Activated T-helper 1 cell treated with anti-CD3 and anti-CD28 coated beads, Interleukin-12 subunit alpha, Interleukin-12 subunit beta, Interleukin-2, Interleukin-4 antibody, amounts not matched to agents 30 ng/mL and 10 ng/mL and 1 ng/mL, durations not matched to agents 14 hours and 24 hours and 36 hours (primary cell): ENCODE measurements at regions not wholly inside any gene's neighbourhood (a gene's known extent, or its start where the extent isn't known, plus 50 kb on each side); places are given as distances from the start of the nearest gene placed in this dataset.

ENCODE experiments used
- DNase-seq: peaks from one replicate; pipeline ENCODE4 v3.0.0; 2021; ENCODE audit warnings: low spot score
- H3K27ac Mint-ChIP-seq: one replicate; pipeline ENCODE4 v1.8.0; 2021; ENCODE audit warnings: mild to moderate bottlenecking, mixed read lengths
- H3K27me3 Mint-ChIP-seq: one replicate; pipeline ENCODE4 v1.8.0; 2022; ENCODE audit warnings: mild to moderate bottlenecking, moderate library complexity, mixed read lengths; ENCODE audit not compliant: insufficient read depth
- H3K36me3 Mint-ChIP-seq: one replicate; pipeline ENCODE4 v1.8.0; 2021; ENCODE audit warnings: low read depth, mixed read lengths
- H3K4me1 Mint-ChIP-seq: one replicate; pipeline ENCODE4 v1.8.0; 2021; ENCODE audit warnings: low read depth, mixed read lengths
- H3K4me3 Mint-ChIP-seq: one replicate; pipeline ENCODE4 v1.8.0; 2021; ENCODE audit warnings: mild to moderate bottlenecking, moderate library complexity, mixed read lengths
- H3K9me3 Mint-ChIP-seq: one replicate; pipeline ENCODE4 v1.8.0; 2021; ENCODE audit warnings: mixed read lengths
- intact Hi-C: fragments of 100-400 bp; cut with micrococcal nuclease; formaldehyde crosslinking; loops from one replicate; pipeline ENCODE4 v1.15.1; 2024

DNA sequence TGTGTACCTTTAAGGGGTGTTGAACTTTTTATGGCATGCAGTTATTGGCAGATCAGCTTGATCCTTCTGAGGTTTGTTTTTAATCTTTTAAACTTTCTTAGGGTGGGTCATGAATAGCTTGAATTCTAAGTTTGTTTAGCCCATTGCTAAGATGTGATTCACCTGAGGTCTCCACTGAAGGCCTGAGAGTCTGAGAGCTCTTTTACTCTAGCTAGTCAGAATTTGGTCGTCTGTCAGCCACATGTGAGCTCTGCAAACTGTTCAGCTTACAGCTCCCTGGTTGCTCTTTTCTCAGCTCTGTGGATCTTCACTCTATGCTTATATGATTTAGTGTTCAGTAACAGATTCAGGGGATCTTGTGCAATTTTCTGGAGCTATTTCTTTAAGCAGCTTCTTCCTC lies 161.3 kb downstream of the ABHD5 start:
- Mint-ChIP-seq H3K4me1 (no peaks in the 10 kb centered on the region), H3K27ac (no peak overlapping the region), H3K36me3 (no peaks in the 10 kb centered on the region), H3K4me3 (no peak overlapping the region), H3K9me3 (no peaks in the 10 kb centered on the region), H3K27me3 (peaks cover 5% of the 10 kb centered on the region)
- no peak for DNase-seq
- intact Hi-C loops: no loop called here

- DNase-seq: no peak
- intact Hi-C loops: no loop called here
- no peaks in the 10 kb centered on the region for H3K9me3 Mint-ChIP-seq
- peaks cover 11% of the 10 kb centered on the region for H3K27me3 Mint-ChIP-seq
- H3K27ac Mint-ChIP-seq: no peak overlapping the region
- no peaks in the 10 kb centered on the region for H3K4me1 Mint-ChIP-seq
- no peak overlapping the region for H3K4me3 Mint-ChIP-seq
- H3K36me3 Mint-ChIP-seq: no peaks in the 10 kb centered on the region
These were observed 163.5 kb downstream of the ABHD5 start for GRCh38 chr3:43854283-43854682.

DNA sequence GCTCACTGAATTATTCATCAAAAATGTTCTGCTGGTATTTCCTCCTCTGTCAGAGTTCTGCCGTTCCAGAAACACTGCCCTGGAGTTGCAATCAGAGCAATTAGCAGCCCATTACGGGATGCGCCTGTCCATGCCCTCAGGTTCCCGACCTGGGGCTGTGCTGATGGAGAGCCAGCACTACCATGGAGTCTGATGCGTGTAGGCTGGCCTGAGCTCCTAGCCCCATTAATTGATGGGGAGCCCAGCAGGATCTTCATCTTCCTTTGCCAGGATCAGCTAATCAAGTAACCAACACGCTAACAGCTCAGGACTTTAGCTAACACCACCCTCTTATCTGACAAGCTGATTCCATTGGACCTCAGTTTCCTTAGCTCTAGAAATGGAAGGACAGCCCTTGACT lies 164.2 kb downstream of the ABHD5 start:
- DNase-seq: no peak
- peaks cover 13% of the 10 kb centered on the region for H3K27me3 Mint-ChIP-seq
- H3K36me3 Mint-ChIP-seq: no peaks in the 10 kb centered on the region
- intact Hi-C loops: loop anchor here (1.0 kb wide), 1 partner anchor 343 kb away; no protein-coding TSS in a partner anchor
- H3K9me3 Mint-ChIP-seq: no peaks in the 10 kb centered on the region
- no peaks in the 10 kb centered on the region for H3K4me1 Mint-ChIP-seq
- no peak overlapping the region for H3K4me3 Mint-ChIP-seq
- no peak overlapping the region for H3K27ac Mint-ChIP-seq

DNA sequence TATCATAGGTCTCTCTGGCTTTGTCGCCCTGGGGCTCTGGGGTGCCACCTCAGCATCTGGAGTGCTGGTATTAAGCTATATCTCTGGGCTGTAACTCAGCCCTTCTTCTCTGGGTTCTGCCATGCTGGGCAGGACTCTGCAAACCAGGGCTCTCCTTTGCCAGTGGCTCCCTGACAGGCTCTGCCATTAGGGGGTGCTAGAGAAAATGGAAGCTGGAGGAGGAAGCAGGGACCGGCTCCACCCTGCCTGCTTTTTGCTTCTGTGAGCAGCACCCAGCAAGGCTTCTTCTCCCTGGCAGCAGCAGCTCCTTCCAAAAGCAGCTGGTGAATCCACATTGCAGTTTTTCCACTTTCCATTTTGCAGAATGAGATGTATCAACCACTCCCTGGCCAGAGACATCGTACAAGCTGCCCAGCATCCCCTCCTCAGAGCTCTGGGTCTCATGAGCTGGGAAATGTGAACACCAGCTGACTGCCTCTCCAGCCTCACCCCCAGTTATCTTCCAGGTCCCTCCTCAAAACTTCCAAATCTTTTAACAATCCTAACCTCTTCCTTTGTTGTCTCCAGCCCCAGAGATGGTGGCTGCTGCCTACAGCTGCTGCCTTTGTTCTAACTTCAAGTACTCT lies 165.0 kb downstream of the ABHD5 start:
- Mint-ChIP-seq H3K9me3 (no peaks in the 10 kb centered on the region), H3K4me3 (no peak overlapping the region), H3K36me3 (no peaks in the 10 kb centered on the region), H3K4me1 (no peaks in the 10 kb centered on the region), H3K27ac (no peak overlapping the region), H3K27me3 (peaks cover 15% of the 10 kb centered on the region)
- intact Hi-C loops: loop anchor here (1.0 kb wide), 1 partner anchor 343 kb away; no protein-coding TSS in a partner anchor
- DNase-seq: peak; percentile 25

DNA sequence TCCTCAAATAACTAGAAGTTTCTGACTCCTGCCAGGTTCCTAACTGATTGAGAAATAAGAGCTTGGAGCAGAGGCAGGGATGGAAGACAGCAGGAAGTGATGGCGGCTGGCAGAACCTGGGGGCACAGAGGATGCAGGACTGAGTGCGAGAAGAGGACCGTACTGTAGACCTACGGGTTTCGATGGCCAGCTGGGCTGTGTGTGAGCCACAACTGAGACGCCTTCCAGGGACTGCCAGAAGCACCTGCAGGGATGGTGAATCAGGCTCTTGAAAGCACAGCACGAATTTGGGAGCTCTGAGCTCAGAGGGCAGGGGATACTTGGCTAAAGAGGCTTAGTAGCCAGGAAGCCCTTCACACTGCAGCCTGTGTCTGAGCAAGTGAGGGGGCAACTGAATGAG lies 165.6 kb downstream of the ABHD5 start:
- no peaks in the 10 kb centered on the region for H3K36me3 Mint-ChIP-seq
- H3K4me1 Mint-ChIP-seq: no peaks in the 10 kb centered on the region
- no peak overlapping the region for H3K4me3 Mint-ChIP-seq
- no peaks in the 10 kb centered on the region for H3K9me3 Mint-ChIP-seq
- H3K27ac Mint-ChIP-seq: no peak overlapping the region
- intact Hi-C loops: no loop called here
- no peak for DNase-seq
- peaks cover 16% of the 10 kb centered on the region for H3K27me3 Mint-ChIP-seq

DNA sequence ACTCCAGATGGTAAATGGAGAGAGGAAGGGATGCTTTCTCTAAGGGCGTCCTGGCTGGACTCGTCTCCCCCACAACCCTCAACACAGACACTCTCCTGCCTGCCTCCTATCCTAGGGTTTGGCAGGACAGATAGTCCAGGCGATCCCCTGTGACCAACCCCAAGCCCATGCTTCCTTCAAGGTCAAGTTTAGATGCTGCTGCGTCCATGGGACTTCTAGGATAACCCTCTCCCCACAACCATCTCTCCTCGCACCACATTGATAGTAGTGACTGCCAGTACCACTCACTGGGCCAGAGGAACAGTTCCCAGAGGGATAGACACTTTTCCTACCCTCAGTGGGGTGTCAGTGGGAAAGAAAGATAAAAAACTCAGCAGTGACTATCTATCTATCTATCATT lies 166.0 kb downstream of the ABHD5 start:
- H3K27me3 Mint-ChIP-seq: peaks cover 16% of the 10 kb centered on the region
- no peaks in the 10 kb centered on the region for H3K9me3 Mint-ChIP-seq
- no peaks in the 10 kb centered on the region for H3K4me1 Mint-ChIP-seq
- intact Hi-C loops: no loop called here
- DNase-seq: no peak
- no peak overlapping the region for H3K4me3 Mint-ChIP-seq
- no peaks in the 10 kb centered on the region for H3K36me3 Mint-ChIP-seq
- no peak overlapping the region for H3K27ac Mint-ChIP-seq

- Mint-ChIP-seq H3K27ac (no peak overlapping the region), H3K4me3 (no peak overlapping the region), H3K9me3 (no peaks in the 10 kb centered on the region), H3K27me3 (peaks cover 16% of the 10 kb centered on the region), H3K4me1 (no peaks in the 10 kb centered on the region), H3K36me3 (no peaks in the 10 kb centered on the region)
- intact Hi-C loops: no loop called here
- no peak for DNase-seq
These were observed 166.9 kb downstream of the ABHD5 start for GRCh38 chr3:43857361-43858293.

- intact Hi-C loops: no loop called here
- Mint-ChIP-seq H3K27ac (no peak overlapping the region), H3K9me3 (no peaks in the 10 kb centered on the region), H3K36me3 (no peaks in the 10 kb centered on the region), H3K27me3 (peaks cover 16% of the 10 kb centered on the region), H3K4me3 (no peak overlapping the region), H3K4me1 (no peaks in the 10 kb centered on the region)
- no peak for DNase-seq
These were observed 167.6 kb downstream of the ABHD5 start for GRCh38 chr3:43858294-43858701.

- no peaks in the 10 kb centered on the region for H3K9me3 Mint-ChIP-seq
- no peak overlapping the region for H3K27ac Mint-ChIP-seq
- intact Hi-C loops: no loop called here
- no peak for DNase-seq
- H3K4me3 Mint-ChIP-seq: no peak overlapping the region
- peaks cover 13% of the 10 kb centered on the region for H3K27me3 Mint-ChIP-seq
- no peaks in the 10 kb centered on the region for H3K36me3 Mint-ChIP-seq
- no peaks in the 10 kb centered on the region for H3K4me1 Mint-ChIP-seq
These were observed 169.0 kb downstream of the ABHD5 start for GRCh38 chr3:43859766-43860165.

DNA sequence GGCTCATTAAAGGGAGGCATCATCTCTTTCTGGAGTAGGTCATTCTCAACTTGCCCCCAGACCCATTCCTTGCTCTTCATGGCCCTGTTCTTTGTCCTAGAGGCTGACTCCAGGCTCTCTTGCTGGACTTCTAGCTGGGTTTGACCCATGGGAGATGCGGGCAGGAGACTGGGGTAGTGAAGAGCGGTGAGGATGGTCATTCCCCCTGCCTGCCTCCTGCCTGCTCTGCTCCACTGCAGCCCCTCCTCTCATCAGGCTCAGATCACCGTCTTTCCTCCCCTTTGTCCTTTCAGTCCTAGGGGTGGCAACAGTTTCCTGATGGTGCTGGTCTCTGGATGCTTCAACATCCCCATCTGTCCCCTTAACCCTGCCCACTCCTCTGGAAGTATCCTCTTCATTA lies 170.9 kb downstream of the ABHD5 start:
- Mint-ChIP-seq H3K27me3 (peaks cover 13% of the 10 kb centered on the region), H3K9me3 (no peaks in the 10 kb centered on the region), H3K4me1 (no peaks in the 10 kb centered on the region), H3K27ac (no peak overlapping the region), H3K4me3 (no peak overlapping the region), H3K36me3 (no peaks in the 10 kb centered on the region)
- DNase-seq: no peak
- intact Hi-C loops: no loop called here

- DNase-seq: no peak
- no peaks in the 10 kb centered on the region for H3K4me1 Mint-ChIP-seq
- intact Hi-C loops: no loop called here
- H3K27ac Mint-ChIP-seq: no peak overlapping the region
- H3K4me3 Mint-ChIP-seq: no peak overlapping the region
- no peaks in the 10 kb centered on the region for H3K36me3 Mint-ChIP-seq
- no peaks in the 10 kb centered on the region for H3K9me3 Mint-ChIP-seq
- peaks cover 13% of the 10 kb centered on the region for H3K27me3 Mint-ChIP-seq
These were observed 171.7 kb downstream of the ABHD5 start for GRCh38 chr3:43862470-43862869.

DNA sequence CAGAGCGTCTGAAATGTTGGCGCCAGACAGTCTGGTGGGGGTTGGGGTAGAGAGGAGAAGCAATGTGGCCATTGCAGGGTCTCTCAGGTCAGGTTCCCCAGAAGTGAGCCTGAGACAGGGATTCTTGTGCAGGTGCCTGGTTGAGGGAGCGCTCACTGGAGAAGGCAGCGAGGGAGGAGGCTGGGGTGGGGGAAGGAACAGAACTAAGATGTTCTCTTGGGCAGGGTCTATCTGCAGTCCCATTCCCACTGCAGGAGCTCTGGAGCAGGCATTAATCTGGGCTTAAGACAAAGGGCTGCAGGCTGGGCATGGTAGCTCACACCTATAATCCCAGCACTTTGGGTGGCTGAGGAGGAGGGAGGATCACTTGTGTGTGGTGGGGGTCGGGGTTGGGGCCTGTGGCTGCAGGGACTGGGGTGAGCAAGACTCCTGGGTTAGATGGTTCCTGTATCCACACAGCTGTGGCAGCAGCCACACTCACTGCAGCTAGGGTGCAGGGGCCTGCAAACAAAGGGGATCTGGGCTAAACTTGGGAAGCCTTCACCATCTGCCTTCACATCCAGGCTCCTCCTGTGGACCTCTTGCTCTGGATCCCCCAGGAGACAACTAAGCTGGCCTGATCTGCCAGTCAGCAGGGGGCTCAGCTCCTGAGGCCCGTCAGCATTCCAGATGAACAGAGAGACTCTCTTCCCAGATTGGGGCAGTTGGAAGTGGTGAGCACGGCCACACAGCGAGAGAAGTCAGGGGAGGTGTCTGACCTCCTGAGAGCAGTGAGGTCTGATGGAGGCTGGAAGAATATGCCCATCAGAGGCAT lies 172.5 kb downstream of the ABHD5 start:
- intact Hi-C loops: no loop called here
- Mint-ChIP-seq H3K27me3 (peaks cover 7% of the 10 kb centered on the region), H3K36me3 (no peaks in the 10 kb centered on the region), H3K4me3 (no peak overlapping the region), H3K27ac (no peak overlapping the region), H3K9me3 (no peaks in the 10 kb centered on the region), H3K4me1 (no peaks in the 10 kb centered on the region)
- DNase-seq: no peak
